Lower lobe of right lung (tissue), 2 donors: ENCODE measurements at regions not wholly inside any gene's neighbourhood (a gene's known extent, or its start where the extent isn't known, plus 50 kb on each side); places are given as distances from the start of the nearest gene placed in this dataset.

ENCODE experiments used
- ATAC-seq, 2 donors: fragments of 200-7000 bp; cut with Tn5 transposase; one replicate each; pipeline ENCODE4 v1.9.1; 2020 to 2022; ENCODE audit warnings: mild to moderate bottlenecking in 2 of 2, moderate library complexity in 2 of 2
- DNase-seq: peaks from one replicate; pipeline ENCODE4 v3.0.0-alpha.2; 2020
- H3K27ac ChIP-seq: fragments of 200-600 bp; one replicate; pipeline ENCODE4 v1.8.0; 2022
- H3K27me3 ChIP-seq: fragments of 200-600 bp; one replicate; pipeline ENCODE4 v1.8.0; 2022; ENCODE audit warnings: low read depth
- H3K36me3 ChIP-seq: fragments of 200-600 bp; one replicate; pipeline ENCODE4 v1.8.0; 2022; ENCODE audit warnings: mild to moderate bottlenecking
- H3K4me1 ChIP-seq: fragments of 200-600 bp; one replicate; pipeline ENCODE4 v1.8.0; 2022
- H3K4me3 ChIP-seq: fragments of 200-600 bp; one replicate; pipeline ENCODE4 v1.8.0; 2022; ENCODE audit warnings: mild to moderate bottlenecking
- H3K9me3 ChIP-seq: fragments of 200-600 bp; one replicate; pipeline ENCODE4 v1.8.0; 2022
- CTCF ChIP-seq: fragments of 200-600 bp; IDR thresholded peaks from one replicate; pipeline ENCODE4 v1.8.0; 2022; ENCODE audit warnings: antibody characterized with exemption, mild to moderate bottlenecking
- intact Hi-C: fragments of 100-400 bp; cut with DNase I; formaldehyde crosslinking; loops from one replicate; pipeline ENCODE4 v1.11.0; 2022
- donor health status: DM: no; HTN: yes; CAD: no; lungs with severe emphysema.

GRCh38 chr11:134517621-134518293 is 105.7 kb upstream of the B3GAT1 start:
- Histone ChIP-seq H3K27me3 (peaks cover 9% of the 10 kb centered on the region), H3K9me3 (no peaks in the 10 kb centered on the region), H3K36me3 (no peaks in the 10 kb centered on the region), H3K4me3 (no peak overlapping the region), H3K4me1 (no peaks in the 10 kb centered on the region), H3K27ac (no peak overlapping the region)
- peak; percentile 34 for DNase-seq
- intact Hi-C loops = no loop called here
- no peak for ATAC-seq
- TF ChIP-seq CTCF = no peak

- Histone ChIP-seq H3K9me3 (no peaks in the 10 kb centered on the region), H3K27ac (no peak overlapping the region), H3K4me1 (no peaks in the 10 kb centered on the region), H3K27me3 (peaks cover 12% of the 10 kb centered on the region), H3K4me3 (no peak overlapping the region), H3K36me3 (no peaks in the 10 kb centered on the region)
- ATAC-seq (no peak), DNase-seq (no peak)
- TF ChIP-seq CTCF = no peak
- intact Hi-C loops = no loop called here
Measured at GRCh38 chr11:134517115-134517514, 105.1 kb upstream of the B3GAT1 start.

- no peak overlapping the region for H3K4me3 ChIP-seq
- H3K27me3 ChIP-seq = peaks cover 16% of the 10 kb centered on the region
- ATAC-seq = no peak
- H3K4me1 ChIP-seq = no peaks in the 10 kb centered on the region
- DNase-seq = peak; percentile 36
- TF ChIP-seq CTCF = no peak
- no peaks in the 10 kb centered on the region for H3K9me3 ChIP-seq
- no peak overlapping the region for H3K27ac ChIP-seq
- intact Hi-C loops = no loop called here
- H3K36me3 ChIP-seq = no peaks in the 10 kb centered on the region
Measured at GRCh38 chr11:134516529-134516928, 104.5 kb upstream of the B3GAT1 start.

- DNase-seq = peak; percentile 26
- Histone ChIP-seq H3K4me1 (no peaks in the 10 kb centered on the region), H3K36me3 (no peaks in the 10 kb centered on the region), H3K4me3 (no peak overlapping the region), H3K27ac (no peak overlapping the region), H3K9me3 (no peaks in the 10 kb centered on the region), H3K27me3 (peaks cover 16% of the 10 kb centered on the region)
- ATAC-seq = no peak
- TF ChIP-seq CTCF = no peak
- intact Hi-C loops = no loop called here
Measured at GRCh38 chr11:134515081-134515960, 103.3 kb upstream of the B3GAT1 start.

GRCh38 chr11:134514354-134514951 is 102.4 kb upstream of the B3GAT1 start:
- ATAC-seq = no peak
- Histone ChIP-seq H3K36me3 (no peaks in the 10 kb centered on the region), H3K27me3 (peaks cover 16% of the 10 kb centered on the region), H3K9me3 (no peaks in the 10 kb centered on the region), H3K27ac (no peak overlapping the region), H3K4me3 (no peak overlapping the region), H3K4me1 (no peaks in the 10 kb centered on the region)
- DNase-seq = peak; percentile 41
- no peak for TF ChIP-seq CTCF
- intact Hi-C loops = no loop called here
